GM12892 (cell line): ENCODE measurements at regions not wholly inside any gene's neighbourhood (a gene's known extent, or its start where the extent isn't known, plus 50 kb on each side); places are given as distances from the start of the nearest gene placed in this dataset.

Experiments used
- POLR2A ChIP-seq: IDR thresholded peaks from 2 replicates; pipeline ENCODE4 v1.6.1; 2011; ENCODE audit warnings: low read depth, low read length, control low read depth
- TAF1 ChIP-seq: IDR thresholded peaks from 2 replicates; pipeline ENCODE4 v1.6.1; 2011; ENCODE audit warnings: low read depth, mild to moderate bottlenecking, control low read depth, low read length, borderline replicate concordance

DNA sequence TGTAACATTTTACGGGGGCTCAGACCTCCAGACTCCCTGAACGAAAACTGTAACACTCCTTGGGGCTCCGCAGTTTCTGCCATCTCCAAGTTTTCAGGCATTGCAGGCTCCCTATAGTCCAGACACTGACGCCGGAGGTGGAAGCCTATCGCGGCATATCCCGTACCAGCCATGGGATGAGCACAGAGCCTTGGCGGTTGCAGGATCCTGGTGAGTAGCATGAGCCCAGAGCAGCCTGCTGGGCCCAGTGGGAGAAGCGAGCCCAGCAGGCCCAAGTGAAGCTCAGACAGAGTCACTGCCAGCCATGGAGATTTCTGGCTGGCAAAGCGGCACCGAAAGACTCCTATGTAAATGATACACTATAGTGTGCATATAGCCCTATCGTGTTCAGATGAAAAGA is 446.8 kb downstream of the COL11A1 start:
- no peak for TF ChIP-seq POLR2A
- no peak for TF ChIP-seq TAF1
